Testis (tissue), 2 donors: ENCODE measurements at regions not wholly inside any gene's neighbourhood (a gene's known extent, or its start where the extent isn't known, plus 50 kb on each side); places are given as distances from the start of the nearest gene placed in this dataset.

Experiments used
- CTCF ChIP-seq, 3 experiments: fragments of 450-650 bp in 2 of 3; fragments of 200-600 bp in 1 of 3; sonication (generic) in 1 of 3; IDR thresholded peaks; one replicate each; pipeline ENCODE4 v1.5.1; 2016 to 2019; ENCODE audit warnings: antibody characterized with exemption in 3 of 3, mild to moderate bottlenecking in 2 of 3, moderate library complexity in 1 of 3
- POLR2A ChIP-seq: fragments of 450-650 bp; IDR thresholded peaks from one replicate; pipeline ENCODE4 v1.6.1; 2017; ENCODE audit warnings: antibody characterized with exemption, mild to moderate bottlenecking, moderate library complexity

DNA sequence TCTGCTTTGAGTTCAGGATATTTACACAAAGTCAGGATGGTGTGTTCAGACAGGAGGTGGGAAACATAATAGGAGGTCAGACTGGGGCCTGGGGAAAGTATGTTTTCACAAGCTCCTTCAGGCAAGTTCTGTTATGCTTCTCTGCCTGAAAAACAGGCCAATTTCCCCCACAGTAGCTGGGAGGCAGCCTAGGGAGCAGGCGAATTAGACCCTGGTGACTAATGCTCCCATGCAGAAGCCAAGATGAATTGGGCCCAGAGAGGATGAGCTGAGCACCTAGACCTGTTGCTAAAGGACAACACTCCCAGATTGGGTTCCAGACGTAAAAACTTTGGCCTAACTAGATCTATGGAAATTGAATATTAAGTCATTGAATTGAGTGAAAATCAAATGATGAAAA lies 142.2 kb upstream of the MAP3K7 start:
- TF ChIP-seq POLR2A (no peak), CTCF (IDR thresholded peaks at IDR 0.05) (no peak)
